Stomach (tissue), 4 donors: ENCODE measurements at regions not wholly inside any gene's neighbourhood (a gene's known extent, or its start where the extent isn't known, plus 50 kb on each side); places are given as distances from the start of the nearest gene placed in this dataset.

Experiments
- CTCF ChIP-seq, 7 experiments: fragments of 450-650 bp in 4 of 7; fragments of 200-600 bp in 3 of 7; sonication (generic) in 3 of 7; IDR thresholded peaks; one replicate each; pipeline ENCODE4 v1.5.1; 2016 to 2019; ENCODE audit warnings: antibody characterized with exemption in 7 of 7, control low read depth in 2 of 7, mild to moderate bottlenecking in 1 of 7
- EP300 ChIP-seq: sonication (generic); formaldehyde crosslinking; IDR thresholded peaks from one replicate; pipeline ENCODE4 v1.6.1; 2017; ENCODE audit warnings: antibody characterized with exemption
- POLR2A ChIP-seq, 4 donors: fragments of 450-650 bp; IDR thresholded peaks; one replicate each; pipeline ENCODE4 v1.6.1; 2016; ENCODE audit warnings: antibody characterized with exemption in 4 of 4, control low read depth in 2 of 4, mild to moderate bottlenecking in 1 of 4, moderate library complexity in 1 of 4
- POLR2AphosphoS5 ChIP-seq, 3 donors: sonication (generic); formaldehyde crosslinking; IDR thresholded peaks; one replicate each; pipeline ENCODE4 v1.6.1; 2016; ENCODE audit warnings: antibody characterized with exemption in 3 of 3

DNA sequence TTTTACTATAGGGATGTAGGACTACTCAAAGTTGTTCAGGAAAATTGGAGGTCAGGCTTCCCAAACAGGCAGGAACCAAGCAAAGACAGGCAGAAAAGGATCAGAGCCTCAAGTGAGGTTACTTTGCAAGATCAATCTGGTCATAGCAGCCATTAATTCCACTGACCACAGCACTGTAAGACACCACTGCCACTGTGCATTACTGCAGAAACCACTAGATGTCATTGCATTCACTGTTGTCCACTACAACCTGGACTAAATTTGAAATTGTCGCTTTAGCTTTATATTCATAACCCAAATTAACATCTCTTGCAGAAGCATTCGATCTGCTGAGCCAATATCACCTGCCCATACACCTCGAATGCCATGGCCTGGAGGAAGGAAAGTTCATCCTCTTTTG is 126.9 kb upstream of the UFL1 start:
- no peak for TF ChIP-seq EP300
- peak in 2 of 7 experiments; percentile 20 to 28 for TF ChIP-seq CTCF (IDR thresholded peaks at IDR 0.05)
- no peak for TF ChIP-seq POLR2A (IDR thresholded peaks at IDR 0.05)
- no peak for TF ChIP-seq POLR2AphosphoS5 (IDR thresholded peaks at IDR 0.05)
